Epithelial cell of esophagus (primary cell): ENCODE measurements at regions not wholly inside any gene's neighbourhood (a gene's known extent, or its start where the extent isn't known, plus 50 kb on each side); places are given as distances from the start of the nearest gene placed in this dataset.

ENCODE experiments used
- DNase-seq: peaks from one replicate; pipeline ENCODE4 v3.0.0; 2010; ENCODE audit warnings: low read depth
- H3K4me3 ChIP-seq: 2 replicates; pipeline ENCODE4 v1.5.1; 2011; ENCODE audit warnings: mild to moderate bottlenecking, low read length, control low read depth
- CTCF ChIP-seq: IDR thresholded peaks from 2 replicates; pipeline ENCODE4 v1.5.1; 2011; ENCODE audit warnings: low read depth, mild to moderate bottlenecking, low read length, control low read depth, inconsistent platforms; ENCODE audit not compliant: insufficient read depth; ENCODE audit errors: missing control alignments

GRCh38 chr1:219759095-219759494 is 146.2 kb upstream of the ZC3H11B start:
- no peak overlapping the region for H3K4me3 ChIP-seq
- no peak for DNase-seq
- no peak for TF ChIP-seq CTCF

GRCh38 chr1:219757890-219758289 is 145.0 kb upstream of the ZC3H11B start:
- no peak for TF ChIP-seq CTCF
- peak; percentile 53 for DNase-seq
- no peak overlapping the region for H3K4me3 ChIP-seq

- DNase-seq = no peak
- H3K4me3 ChIP-seq = no peak overlapping the region
- no peak for TF ChIP-seq CTCF
These were observed 142.3 kb upstream of the ZC3H11B start for GRCh38 chr1:219755234-219755633.

GRCh38 chr1:219754767-219755166 is 141.9 kb upstream of the ZC3H11B start:
- DNase-seq = no peak
- no peak for TF ChIP-seq CTCF
- H3K4me3 ChIP-seq = no peak overlapping the region

- no peak for TF ChIP-seq CTCF
- no peak overlapping the region for H3K4me3 ChIP-seq
- DNase-seq = no peak
These were observed 141.0 kb upstream of the ZC3H11B start for GRCh38 chr1:219753914-219754313.

- no peak for TF ChIP-seq CTCF
- no peak overlapping the region for H3K4me3 ChIP-seq
- DNase-seq = no peak
These were observed 139.7 kb upstream of the ZC3H11B start for GRCh38 chr1:219752645-219753044.

- H3K4me3 ChIP-seq = no peak overlapping the region
- no peak for TF ChIP-seq CTCF
- no peak for DNase-seq
These were observed 139.1 kb upstream of the ZC3H11B start for GRCh38 chr1:219751870-219752507.
